GM12872 (cell line): ENCODE measurements at regions not wholly inside any gene's neighbourhood (a gene's known extent, or its start where the extent isn't known, plus 50 kb on each side); places are given as distances from the start of the nearest gene placed in this dataset.

Experiments
- CTCF ChIP-seq: IDR thresholded peaks from 3 replicates; pipeline ENCODE4 v1.5.1; 2011; ENCODE audit warnings: low read depth, mild to moderate bottlenecking, low read length, moderate library complexity; ENCODE audit not compliant: insufficient read depth

- no peak for TF ChIP-seq CTCF
Observed at GRCh38 chr2:16067444-16067843, 127.1 kb downstream of the MYCN start.

DNA sequence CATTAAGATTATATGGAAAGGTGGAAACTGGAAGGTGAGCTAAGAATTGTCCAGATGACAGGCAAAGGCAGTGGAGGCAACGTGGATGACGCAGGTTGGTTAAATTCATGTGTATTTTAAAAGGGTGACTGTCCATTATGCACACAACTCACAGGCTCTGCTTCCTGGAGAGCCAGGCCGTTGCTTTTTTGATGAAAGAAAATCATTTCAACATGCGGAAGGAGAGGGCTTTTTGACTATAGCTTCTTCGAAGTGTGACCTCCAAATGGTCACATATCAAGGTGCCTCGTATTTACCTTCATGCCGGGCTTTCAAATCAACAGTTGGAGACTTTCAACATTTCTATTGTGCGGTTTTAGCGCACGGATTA lies 126.7 kb downstream of the MYCN start:
- TF ChIP-seq CTCF, result no peak

DNA sequence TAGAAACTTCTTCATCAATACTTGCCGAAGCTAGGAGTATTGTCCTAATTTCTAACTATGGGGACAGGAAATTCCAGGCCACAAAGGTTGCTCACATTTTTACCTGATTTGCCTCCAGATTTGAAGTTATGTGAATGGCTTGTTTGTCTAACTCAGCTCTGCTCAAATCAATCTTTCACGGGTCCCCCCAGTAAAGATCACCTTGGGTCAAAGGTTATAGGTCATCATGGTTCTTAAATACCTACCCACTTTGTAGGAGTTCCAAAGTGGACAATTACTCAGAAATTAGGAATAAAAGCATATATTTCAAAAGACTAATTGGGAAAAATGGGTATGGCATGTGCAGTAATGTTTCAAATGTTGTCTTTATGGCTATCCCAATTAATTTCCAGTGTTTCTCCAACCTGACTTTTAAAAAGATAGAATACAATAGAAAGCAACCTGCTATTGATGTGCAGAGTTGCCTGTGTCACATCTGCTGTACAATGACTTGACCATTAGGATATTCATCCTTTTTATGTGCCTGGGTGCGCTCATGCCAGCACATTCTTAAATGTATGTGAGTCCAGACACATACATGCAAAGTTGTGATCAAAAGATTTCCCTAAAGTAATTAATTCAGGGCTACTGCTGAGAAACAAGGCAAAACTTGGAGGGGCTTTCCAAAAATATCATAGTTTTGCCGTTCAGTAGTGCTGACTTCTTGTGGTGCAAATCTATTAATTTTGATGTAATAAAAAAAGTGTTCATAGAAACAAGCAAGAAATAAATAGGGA lies 126.1 kb downstream of the MYCN start:
- TF ChIP-seq CTCF, result no peak

- no peak for TF ChIP-seq CTCF
Observed at GRCh38 chr2:16064745-16065144, 124.4 kb downstream of the MYCN start.

GRCh38 chr2:16063955-16064633 lies 123.7 kb downstream of the MYCN start:
- TF ChIP-seq CTCF, result no peak

GRCh38 chr2:16063251-16063850 lies 123.0 kb downstream of the MYCN start:
- TF ChIP-seq CTCF, result no peak

DNA sequence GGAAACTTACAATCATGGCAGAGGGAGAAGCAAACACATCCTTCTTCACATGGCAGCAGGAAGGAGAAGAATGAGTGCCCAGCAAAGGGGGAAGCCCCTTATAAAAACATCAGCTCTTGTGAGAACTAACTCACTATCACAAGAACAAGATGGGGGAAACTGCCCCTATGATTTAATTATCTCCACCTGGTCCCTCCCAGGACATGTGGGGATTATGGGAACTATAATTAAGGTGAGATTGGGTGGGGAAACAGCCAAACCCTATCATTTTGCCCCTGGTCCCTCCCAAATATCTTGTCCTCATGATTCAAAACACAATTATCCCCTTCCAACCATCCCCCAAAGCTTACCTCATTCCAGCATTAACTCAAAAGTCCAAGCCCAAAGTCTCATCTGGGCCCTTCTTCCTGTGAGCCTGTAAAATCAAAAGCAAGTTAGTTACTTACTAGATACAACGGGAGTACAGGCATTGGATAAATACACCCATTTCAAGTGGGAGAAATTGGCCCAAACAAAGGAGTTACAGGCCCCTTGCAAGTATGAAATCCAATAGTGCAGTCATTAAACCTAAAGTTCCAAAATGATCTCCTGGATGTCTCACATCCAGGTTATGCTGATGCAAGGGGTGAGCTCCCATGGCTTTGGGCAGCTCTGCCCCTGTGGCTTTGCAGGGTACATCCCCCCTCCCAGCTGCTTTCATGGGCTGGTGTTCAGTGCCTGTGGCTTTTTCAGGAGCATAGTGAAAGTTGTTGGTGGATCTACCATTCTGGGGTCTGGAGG lies 122.3 kb downstream of the MYCN start:
- no peak for TF ChIP-seq CTCF
